ENCODE measurements at regions not wholly inside any gene's neighbourhood (a gene's known extent, or its start where the extent isn't known, plus 50 kb on each side); places are given as distances from the start of the nearest gene placed in this dataset.

GRCh38 chr15:26442680-26443079, 330.2 kb downstream of the GABRB3 start:
- Histone ChIP-seq H3K4me3 (ENCODE audit: severe bottlenecking) (no peak overlapping the region), H3K27me3 (ENCODE audit: insufficient read depth, poor library complexity, severe bottlenecking) (no peaks in the 10 kb centered on the region), H3K4me1 (ENCODE audit: insufficient read depth, poor library complexity, severe bottlenecking) (no peaks in the 10 kb centered on the region), H3K27ac (ENCODE audit: poor library complexity, severe bottlenecking) (no peak overlapping the region), H3K36me3 (ENCODE audit: low read depth) (no peaks in the 10 kb centered on the region), H3K9me3 (ENCODE audit: severe bottlenecking) (peaks cover 4% of the 10 kb centered on the region)
- no peak for DNase-seq (ENCODE audit: low spot score)
- no peak for TF ChIP-seq CTCF (IDR thresholded peaks at IDR 0.05; ENCODE audit: poor library complexity, severe bottlenecking)
- no peak for ATAC-seq (ENCODE audit: low read depth)

- no peak overlapping the region for H3K4me3 ChIP-seq (ENCODE audit: severe bottlenecking)
- H3K9me3 ChIP-seq (ENCODE audit: severe bottlenecking), result peaks cover 6% of the 10 kb centered on the region
- no peaks in the 10 kb centered on the region for H3K27me3 ChIP-seq (ENCODE audit: insufficient read depth, poor library complexity, severe bottlenecking)
- DNase-seq (ENCODE audit: low spot score) (no peak), ATAC-seq (ENCODE audit: low read depth) (no peak)
- H3K4me1 ChIP-seq (ENCODE audit: insufficient read depth, poor library complexity, severe bottlenecking), result no peaks in the 10 kb centered on the region
- no peak overlapping the region for H3K27ac ChIP-seq (ENCODE audit: poor library complexity, severe bottlenecking)
- no peaks in the 10 kb centered on the region for H3K36me3 ChIP-seq (ENCODE audit: low read depth)
- no peak for TF ChIP-seq CTCF (IDR thresholded peaks at IDR 0.05; ENCODE audit: poor library complexity, severe bottlenecking)
Observed at GRCh38 chr15:26439681-26440080, 333.2 kb downstream of the GABRB3 start.

GRCh38 chr15:26438718-26439117, 334.1 kb downstream of the GABRB3 start:
- H3K36me3 ChIP-seq (ENCODE audit: low read depth), result no peaks in the 10 kb centered on the region
- ATAC-seq (ENCODE audit: low read depth) (no peak; the same call in 2 of the 3 replicates), DNase-seq (ENCODE audit: low spot score) (no peak)
- TF ChIP-seq CTCF (IDR thresholded peaks at IDR 0.05; ENCODE audit: poor library complexity, severe bottlenecking), result no peak
- H3K9me3 ChIP-seq (ENCODE audit: severe bottlenecking), result peaks cover 6% of the 10 kb centered on the region
- no peak overlapping the region for H3K4me3 ChIP-seq (ENCODE audit: severe bottlenecking)
- no peak overlapping the region for H3K27ac ChIP-seq (ENCODE audit: poor library complexity, severe bottlenecking)
- H3K27me3 ChIP-seq (ENCODE audit: insufficient read depth, poor library complexity, severe bottlenecking), result no peaks in the 10 kb centered on the region
- H3K4me1 ChIP-seq (ENCODE audit: insufficient read depth, poor library complexity, severe bottlenecking), result no peaks in the 10 kb centered on the region

- no peak for ATAC-seq (ENCODE audit: low read depth)
- H3K4me1 ChIP-seq (ENCODE audit: insufficient read depth, poor library complexity, severe bottlenecking), result no peaks in the 10 kb centered on the region
- no peaks in the 10 kb centered on the region for H3K36me3 ChIP-seq (ENCODE audit: low read depth)
- H3K9me3 ChIP-seq (ENCODE audit: severe bottlenecking), result peaks cover 6% of the 10 kb centered on the region
- DNase-seq (ENCODE audit: low spot score), result no peak
- H3K27me3 ChIP-seq (ENCODE audit: insufficient read depth, poor library complexity, severe bottlenecking), result no peaks in the 10 kb centered on the region
- no peak for TF ChIP-seq CTCF (IDR thresholded peaks at IDR 0.05; ENCODE audit: poor library complexity, severe bottlenecking)
- no peak overlapping the region for H3K27ac ChIP-seq (ENCODE audit: poor library complexity, severe bottlenecking)
- H3K4me3 ChIP-seq (ENCODE audit: severe bottlenecking), result no peak overlapping the region
Observed at GRCh38 chr15:26438316-26438715, 334.6 kb downstream of the GABRB3 start.

- DNase-seq (ENCODE audit: low spot score), result no peak
- Histone ChIP-seq H3K27ac (ENCODE audit: poor library complexity, severe bottlenecking) (no peak overlapping the region), H3K27me3 (ENCODE audit: insufficient read depth, poor library complexity, severe bottlenecking) (no peaks in the 10 kb centered on the region), H3K4me1 (ENCODE audit: insufficient read depth, poor library complexity, severe bottlenecking) (no peaks in the 10 kb centered on the region), H3K9me3 (ENCODE audit: severe bottlenecking) (peaks cover 9% of the 10 kb centered on the region), H3K36me3 (ENCODE audit: low read depth) (no peaks in the 10 kb centered on the region), H3K4me3 (ENCODE audit: severe bottlenecking) (no peak overlapping the region)
- no peak for TF ChIP-seq CTCF (IDR thresholded peaks at IDR 0.05; ENCODE audit: poor library complexity, severe bottlenecking)
- ATAC-seq (ENCODE audit: low read depth), result no peak
Observed at GRCh38 chr15:26433818-26434217, 339.0 kb downstream of the GABRB3 start.

All from RWPE2 (cell line).